Astrocyte (in vitro differentiated cells and primary cell): ENCODE measurements at regions not wholly inside any gene's neighbourhood (a gene's known extent, or its start where the extent isn't known, plus 50 kb on each side); places are given as distances from the start of the nearest gene placed in this dataset.

Source experiments
- EZH2 ChIP-seq: IDR thresholded peaks from 2 replicates; pipeline ENCODE4 v1.6.1; 2012; ENCODE audit warnings: mild to moderate bottlenecking, low read length, inconsistent platforms; ENCODE audit not compliant: insufficient read depth
- TF ChIP-seq, protein P1 (sequence below): IDR thresholded peaks from 2 replicates; pipeline ENCODE4 v1.5.1; 2011; ENCODE audit warnings: low read depth, mild to moderate bottlenecking, inconsistent platforms, low read length, moderate library complexity; ENCODE audit not compliant: insufficient read depth

DNA sequence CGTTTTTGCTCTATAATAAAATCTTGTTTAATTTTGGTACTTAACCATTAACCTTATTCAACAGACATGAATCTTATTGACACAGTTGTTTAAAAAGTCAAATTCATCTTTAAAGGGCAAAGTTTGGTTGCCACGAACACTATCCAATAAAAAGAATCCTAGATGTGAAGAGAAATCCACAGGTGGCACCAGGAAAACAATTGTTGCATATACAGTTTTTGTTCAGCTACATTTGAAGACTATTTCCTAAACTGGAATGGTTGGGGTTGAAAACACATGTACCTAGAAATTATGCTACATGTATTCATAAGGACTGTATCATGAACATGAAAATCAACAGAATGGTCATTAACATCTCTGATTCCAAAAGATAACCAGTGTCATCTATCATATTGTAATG is 71.1 kb upstream of the GULP1 start:
- TF ChIP-seq, protein P1, sequence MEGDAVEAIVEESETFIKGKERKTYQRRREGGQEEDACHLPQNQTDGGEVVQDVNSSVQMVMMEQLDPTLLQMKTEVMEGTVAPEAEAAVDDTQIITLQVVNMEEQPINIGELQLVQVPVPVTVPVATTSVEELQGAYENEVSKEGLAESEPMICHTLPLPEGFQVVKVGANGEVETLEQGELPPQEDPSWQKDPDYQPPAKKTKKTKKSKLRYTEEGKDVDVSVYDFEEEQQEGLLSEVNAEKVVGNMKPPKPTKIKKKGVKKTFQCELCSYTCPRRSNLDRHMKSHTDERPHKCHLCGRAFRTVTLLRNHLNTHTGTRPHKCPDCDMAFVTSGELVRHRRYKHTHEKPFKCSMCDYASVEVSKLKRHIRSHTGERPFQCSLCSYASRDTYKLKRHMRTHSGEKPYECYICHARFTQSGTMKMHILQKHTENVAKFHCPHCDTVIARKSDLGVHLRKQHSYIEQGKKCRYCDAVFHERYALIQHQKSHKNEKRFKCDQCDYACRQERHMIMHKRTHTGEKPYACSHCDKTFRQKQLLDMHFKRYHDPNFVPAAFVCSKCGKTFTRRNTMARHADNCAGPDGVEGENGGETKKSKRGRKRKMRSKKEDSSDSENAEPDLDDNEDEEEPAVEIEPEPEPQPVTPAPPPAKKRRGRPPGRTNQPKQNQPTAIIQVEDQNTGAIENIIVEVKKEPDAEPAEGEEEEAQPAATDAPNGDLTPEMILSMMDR = no peak
- TF ChIP-seq EZH2 = no peak
